ENCODE measurements at regions not wholly inside any gene's neighbourhood (a gene's known extent, or its start where the extent isn't known, plus 50 kb on each side); places are given as distances from the start of the nearest gene placed in this dataset.

GRCh38 chr14:42554091-42554490, 947.4 kb downstream of the LRFN5 start:
- TF ChIP-seq CTCF (IDR thresholded peaks at IDR 0.05) (no peak), POLR2A (IDR thresholded peaks at IDR 0.05) (no peak)
